Choroid plexus epithelial cell (primary cell): ENCODE measurements at regions not wholly inside any gene's neighbourhood (a gene's known extent, or its start where the extent isn't known, plus 50 kb on each side); places are given as distances from the start of the nearest gene placed in this dataset.
A peak's percentile ranks its signal among the peaks of the same experiment; 100 is the strongest.

ENCODE experiments used
- DNase-seq: peaks from one replicate; pipeline ENCODE4 v3.0.0-alpha.2; 2010; ENCODE audit warnings: low read depth
- H3K4me3 ChIP-seq: 2 replicates; pipeline ENCODE4 v1.5.1; 2011; ENCODE audit warnings: low read depth, mild to moderate bottlenecking, control low read depth, low read length, moderate library complexity
- CTCF ChIP-seq: conservative IDR thresholded peaks from 2 replicates; pipeline ENCODE4 v1.5.1; 2011; ENCODE audit warnings: low read depth, mild to moderate bottlenecking, control low read depth, inconsistent platforms, low read length, moderate library complexity

GRCh38 chr5:28415791-28416443 lies 1377.5 kb upstream of the CDH9 start:
- no peak overlapping the region for H3K4me3 ChIP-seq
- TF ChIP-seq CTCF: no peak
- DNase-seq: no peak

GRCh38 chr5:28414619-28415018 lies 1376.2 kb upstream of the CDH9 start:
- DNase-seq: no peak
- TF ChIP-seq CTCF: no peak
- no peak overlapping the region for H3K4me3 ChIP-seq

GRCh38 chr5:28408651-28409050 lies 1370.3 kb upstream of the CDH9 start:
- no peak for TF ChIP-seq CTCF
- no peak for DNase-seq
- H3K4me3 ChIP-seq: no peak overlapping the region

GRCh38 chr5:28408186-28408585 lies 1369.8 kb upstream of the CDH9 start:
- DNase-seq: peak; percentile 79
- TF ChIP-seq CTCF: no peak
- no peak overlapping the region for H3K4me3 ChIP-seq

- DNase-seq: no peak
Measured at GRCh38 chr5:28404363-28405071, 1366.1 kb upstream of the CDH9 start.

GRCh38 chr5:28403846-28404245 lies 1365.5 kb upstream of the CDH9 start:
- DNase-seq: peak; percentile 40
- H3K4me3 ChIP-seq: no peak overlapping the region
- TF ChIP-seq CTCF: no peak

More at GRCh38 chr5:28404363-28405071, 1366.1 kb upstream of the CDH9 start:
- TF ChIP-seq CTCF: no peak
- no peak overlapping the region for H3K4me3 ChIP-seq
